GM18861 (cell line): ENCODE measurements at regions not wholly inside any gene's neighbourhood (a gene's known extent, or its start where the extent isn't known, plus 50 kb on each side); places are given as distances from the start of the nearest gene placed in this dataset.
"Not testable (repeated sequence)": the region's sequence is repeated elsewhere in the genome, so short reads cannot be mapped to it uniquely, and the experiment has no call there.

Experiments
- ATAC-seq: cut with Tn5 transposase; IDR thresholded peaks from one replicate; pipeline ENCODE4 v1.9.1; 2021; ENCODE audit not compliant: unreplicated experiment

GRCh38 chr4:85018983-85019382, 52.5 kb upstream of the WDFY3 start:
- ATAC-seq = no peak

- ATAC-seq = no peak
Measured at GRCh38 chr4:85019411-85019810, 52.9 kb upstream of the WDFY3 start.

- no peak for ATAC-seq
Measured at GRCh38 chr4:85024671-85025070, 58.2 kb upstream of the WDFY3 start.

GRCh38 chr4:85028910-85029309, 62.4 kb upstream of the WDFY3 start:
- ATAC-seq = no peak

GRCh38 chr4:85029453-85029852, 63.0 kb upstream of the WDFY3 start:
- no peak for ATAC-seq

- ATAC-seq = no peak
Measured at GRCh38 chr4:85030156-85030555, 63.7 kb upstream of the WDFY3 start.

- ATAC-seq = not testable (repeated sequence)
Measured at GRCh38 chr4:85033838-85034237, 67.3 kb upstream of the WDFY3 start.

- ATAC-seq = no peak
Measured at GRCh38 chr4:85039526-85039925, 73.0 kb upstream of the WDFY3 start.

- not testable (repeated sequence) for ATAC-seq
Measured at GRCh38 chr4:85043812-85044496, 77.5 kb upstream of the WDFY3 start.

GRCh38 chr4:85050736-85051135, 84.2 kb upstream of the WDFY3 start:
- no peak for ATAC-seq

GRCh38 chr4:85051526-85051925, 85.0 kb upstream of the WDFY3 start:
- no peak for ATAC-seq

GRCh38 chr4:85054925-85055324, 88.4 kb upstream of the WDFY3 start:
- not testable (repeated sequence) for ATAC-seq

GRCh38 chr4:85058551-85058950, 92.1 kb upstream of the WDFY3 start:
- no peak for ATAC-seq

- no peak for ATAC-seq
Measured at GRCh38 chr4:85061974-85062373, 95.5 kb upstream of the WDFY3 start.

GRCh38 chr4:85062466-85062865, 96.0 kb upstream of the WDFY3 start:
- ATAC-seq = no peak

GRCh38 chr4:85067342-85067741, 100.9 kb upstream of the WDFY3 start:
- no peak for ATAC-seq

- ATAC-seq = no peak
Measured at GRCh38 chr4:85078016-85078415, 111.5 kb upstream of the WDFY3 start.

- no peak for ATAC-seq
Measured at GRCh38 chr4:85081196-85081595, 114.7 kb upstream of the WDFY3 start.

- ATAC-seq = peak; percentile 81
Measured at GRCh38 chr4:85084371-85085094, 118.0 kb upstream of the WDFY3 start.

- ATAC-seq = no peak
Measured at GRCh38 chr4:85086721-85087120, 120.2 kb upstream of the WDFY3 start.

GRCh38 chr4:85092536-85092935, 126.0 kb upstream of the WDFY3 start:
- no peak for ATAC-seq

- no peak for ATAC-seq
Measured at GRCh38 chr4:85092943-85093342, 126.5 kb upstream of the WDFY3 start.

- no peak for ATAC-seq
Measured at GRCh38 chr4:85094735-85095134, 128.2 kb upstream of the WDFY3 start.
